Activated T-helper 17 cell treated with anti-CD3 and anti-CD28 coated beads, Interleukin-2, amount 50 U/mL, for 72 hours (primary cell): ENCODE measurements at regions not wholly inside any gene's neighbourhood (a gene's known extent, or its start where the extent isn't known, plus 50 kb on each side); places are given as distances from the start of the nearest gene placed in this dataset.

Experiments used
- ATAC-seq: fragments of 150-1000 bp; cut with Tn5 transposase; replicated peaks from 2 replicates; pipeline ENCODE4 v1.10.0; 2021; ENCODE audit warnings: mild to moderate bottlenecking, moderate library complexity
- H3K27ac Mint-ChIP-seq: one replicate; pipeline ENCODE4 v1.8.0; 2022; ENCODE audit warnings: mixed read lengths
- H3K27me3 Mint-ChIP-seq: one replicate; pipeline ENCODE4 v1.8.0; 2022; ENCODE audit warnings: mixed read lengths
- H3K36me3 Mint-ChIP-seq: one replicate; pipeline ENCODE4 v1.8.0; 2022; ENCODE audit warnings: low read depth, mild to moderate bottlenecking, mixed read lengths
- H3K4me1 Mint-ChIP-seq: one replicate; pipeline ENCODE4 v1.8.0; 2022; ENCODE audit warnings: mixed read lengths
- H3K4me3 Mint-ChIP-seq: one replicate; pipeline ENCODE4 v1.8.0; 2022; ENCODE audit warnings: mild to moderate bottlenecking, mixed read lengths
- H3K9me3 Mint-ChIP-seq: one replicate; pipeline ENCODE4 v1.8.0; 2022; ENCODE audit warnings: mixed read lengths

- H3K27me3 Mint-ChIP-seq, result peaks cover 22% of the 10 kb centered on the region
- no peak for ATAC-seq
- H3K9me3 Mint-ChIP-seq, result no peaks in the 10 kb centered on the region
- H3K27ac Mint-ChIP-seq, result no peak overlapping the region
- no peaks in the 10 kb centered on the region for H3K4me1 Mint-ChIP-seq
- H3K4me3 Mint-ChIP-seq, result no peak overlapping the region
- no peaks in the 10 kb centered on the region for H3K36me3 Mint-ChIP-seq
These were observed 101.9 kb downstream of the GGTLC2 start for GRCh38 chr22:22746061-22746962.

- no peaks in the 10 kb centered on the region for H3K36me3 Mint-ChIP-seq
- H3K27me3 Mint-ChIP-seq, result peaks cover 17% of the 10 kb centered on the region
- H3K27ac Mint-ChIP-seq, result no peak overlapping the region
- H3K4me1 Mint-ChIP-seq, result no peaks in the 10 kb centered on the region
- H3K4me3 Mint-ChIP-seq, result no peak overlapping the region
- H3K9me3 Mint-ChIP-seq, result no peaks in the 10 kb centered on the region
- ATAC-seq, result no peak
These were observed 102.8 kb downstream of the GGTLC2 start for GRCh38 chr22:22746963-22747933.

DNA sequence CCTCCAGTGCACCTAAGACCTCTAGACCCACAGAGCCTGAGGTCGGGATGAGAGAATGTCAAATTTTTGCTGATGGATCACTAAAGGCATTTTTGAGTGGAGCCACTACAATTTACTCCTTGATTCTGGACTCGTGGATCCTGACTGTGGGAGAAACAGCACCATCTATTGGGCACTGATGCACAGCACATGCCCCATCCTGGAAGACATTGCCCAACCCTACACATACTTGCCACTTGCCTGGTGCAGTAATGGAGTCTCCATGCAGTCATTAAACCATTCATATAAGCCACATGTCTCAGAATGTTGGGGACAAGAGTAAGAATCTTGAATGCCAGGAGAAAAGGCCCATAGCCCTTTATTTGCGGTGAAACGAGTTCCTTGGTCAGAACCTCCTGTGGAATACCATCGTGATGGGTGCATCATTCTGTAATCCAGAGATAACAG is 103.9 kb downstream of the GGTLC2 start:
- Mint-ChIP-seq H3K36me3 (no peaks in the 10 kb centered on the region), H3K4me1 (peaks cover 3% of the 10 kb centered on the region), H3K27me3 (peaks cover 7% of the 10 kb centered on the region), H3K4me3 (no peak overlapping the region), H3K9me3 (no peaks in the 10 kb centered on the region), H3K27ac (no peak overlapping the region)
- ATAC-seq, result peak; percentile 70

DNA sequence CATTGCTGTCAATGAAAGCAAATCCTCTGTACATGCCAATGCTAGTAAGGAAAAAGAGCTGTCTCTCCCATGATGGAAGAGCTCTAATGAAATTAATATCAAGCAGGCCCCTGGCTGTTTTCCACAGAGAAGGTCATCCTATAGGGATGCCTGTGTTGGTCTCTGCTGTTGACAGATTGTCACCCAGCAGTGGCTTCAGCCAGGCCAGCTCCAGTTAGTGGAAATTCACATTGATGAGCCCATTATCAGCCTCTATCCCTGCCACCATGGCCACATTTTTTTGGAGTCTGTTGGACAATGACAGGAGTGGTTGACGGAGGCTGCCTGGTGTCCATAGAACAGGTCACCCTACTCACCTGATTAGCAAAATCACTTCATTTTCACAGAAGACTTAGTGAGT is 104.3 kb downstream of the GGTLC2 start:
- peaks cover 8% of the 10 kb centered on the region for H3K4me1 Mint-ChIP-seq
- ATAC-seq, result no peak
- no peak overlapping the region for H3K27ac Mint-ChIP-seq
- peaks cover 3% of the 10 kb centered on the region for H3K27me3 Mint-ChIP-seq
- H3K9me3 Mint-ChIP-seq, result no peaks in the 10 kb centered on the region
- H3K4me3 Mint-ChIP-seq, result no peak overlapping the region
- H3K36me3 Mint-ChIP-seq, result no peaks in the 10 kb centered on the region

DNA sequence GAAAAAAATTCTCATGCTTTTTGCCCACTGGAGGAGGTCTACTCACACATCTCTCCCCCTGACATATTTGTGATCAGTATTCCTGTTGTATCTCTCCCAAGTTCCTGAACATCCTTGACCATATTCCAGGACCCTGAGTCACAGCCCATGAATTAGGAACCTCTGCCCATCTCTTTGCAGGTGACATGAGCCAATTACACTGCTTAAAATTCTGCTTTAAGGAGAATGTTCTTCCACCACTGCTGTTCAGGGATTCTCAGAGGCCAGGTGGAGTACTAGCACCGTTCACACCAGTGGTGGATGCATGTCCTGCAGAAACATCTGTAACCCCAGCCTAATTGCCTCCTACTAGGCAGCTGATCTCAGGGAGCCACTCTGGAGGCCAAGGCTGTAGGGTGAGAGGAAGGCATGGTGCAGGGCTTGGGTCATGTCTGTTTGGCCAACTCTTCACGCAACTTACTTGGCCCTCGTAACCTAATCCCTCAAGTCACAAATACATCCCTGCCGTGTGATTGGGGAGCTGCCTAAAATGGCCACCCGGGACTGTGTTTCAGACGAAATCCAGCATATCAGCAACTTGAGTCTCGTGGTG is 104.8 kb downstream of the GGTLC2 start:
- H3K4me3 Mint-ChIP-seq, result no peak overlapping the region
- H3K4me1 Mint-ChIP-seq, result peaks cover 13% of the 10 kb centered on the region
- H3K9me3 Mint-ChIP-seq, result no peaks in the 10 kb centered on the region
- ATAC-seq, result no peak
- no peak overlapping the region for H3K27ac Mint-ChIP-seq
- no peaks in the 10 kb centered on the region for H3K36me3 Mint-ChIP-seq
- no peaks in the 10 kb centered on the region for H3K27me3 Mint-ChIP-seq

DNA sequence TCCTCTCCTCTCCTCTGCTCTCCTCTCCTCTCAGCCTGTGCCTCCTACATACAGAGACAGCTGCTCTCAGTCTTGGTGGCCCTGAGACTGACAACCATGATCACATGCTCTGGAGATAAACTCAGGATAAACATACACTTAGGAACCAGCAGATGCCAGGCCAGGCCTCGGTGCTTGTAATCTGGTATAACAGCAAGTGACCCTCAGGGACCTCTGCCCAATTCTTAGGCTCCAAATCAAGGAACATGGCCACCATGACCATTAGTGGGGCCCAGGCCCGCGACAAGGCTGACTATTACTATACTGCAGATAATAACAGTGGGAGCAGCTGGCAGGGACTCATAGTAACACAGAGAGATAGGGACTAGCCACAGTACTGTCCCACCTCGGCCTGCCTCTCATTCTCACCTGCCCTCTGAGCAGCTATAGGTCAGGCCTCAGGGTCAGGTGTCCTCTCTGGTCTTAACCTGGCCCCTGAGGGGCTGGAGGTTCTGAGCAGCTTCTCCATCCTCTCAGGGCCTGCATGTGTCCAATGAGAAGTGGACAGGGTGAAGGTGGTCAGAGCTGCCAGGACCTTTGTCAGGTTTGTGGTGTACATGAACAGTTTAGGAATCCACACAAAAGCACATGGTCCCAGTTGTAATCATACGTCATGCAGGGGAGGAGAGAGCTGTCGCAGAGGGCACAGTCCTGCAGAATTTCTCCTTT is 106.1 kb downstream of the GGTLC2 start:
- Mint-ChIP-seq H3K27me3 (no peaks in the 10 kb centered on the region), H3K9me3 (no peaks in the 10 kb centered on the region), H3K4me3 (no peak overlapping the region), H3K4me1 (peaks cover 15% of the 10 kb centered on the region), H3K36me3 (no peaks in the 10 kb centered on the region), H3K27ac (no peak overlapping the region)
- no peak for ATAC-seq

DNA sequence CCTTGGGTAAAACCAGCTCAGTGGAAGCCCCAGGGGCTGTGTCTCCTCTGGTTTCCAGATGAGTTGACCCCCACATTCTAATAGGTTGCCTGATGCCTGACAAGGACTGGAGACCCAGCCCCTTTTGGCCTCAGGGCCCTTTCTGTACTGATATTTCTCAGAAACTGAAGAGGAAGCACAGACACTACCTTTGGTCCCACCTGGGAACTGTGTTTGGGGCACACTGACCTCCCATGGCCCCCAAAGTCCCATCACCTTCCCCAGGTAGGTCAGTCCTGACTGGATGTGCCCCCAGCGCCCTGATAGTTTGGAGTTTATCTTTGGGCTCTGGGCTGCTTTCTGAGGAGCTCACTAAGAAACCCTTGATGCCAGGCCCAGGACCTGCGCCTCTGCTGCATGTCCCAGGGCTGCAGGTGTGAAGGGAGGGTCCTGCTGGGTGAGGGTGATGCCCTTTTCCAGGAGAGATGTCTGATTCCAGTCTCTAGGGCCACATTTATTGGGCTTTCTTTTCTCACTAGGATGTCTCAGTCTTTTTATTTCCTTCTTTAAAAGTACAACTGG is 106.7 kb downstream of the GGTLC2 start:
- Mint-ChIP-seq H3K4me3 (no peak overlapping the region), H3K27ac (no peak overlapping the region), H3K9me3 (no peaks in the 10 kb centered on the region), H3K27me3 (no peaks in the 10 kb centered on the region), H3K4me1 (peaks cover 15% of the 10 kb centered on the region), H3K36me3 (no peaks in the 10 kb centered on the region)
- no peak for ATAC-seq

DNA sequence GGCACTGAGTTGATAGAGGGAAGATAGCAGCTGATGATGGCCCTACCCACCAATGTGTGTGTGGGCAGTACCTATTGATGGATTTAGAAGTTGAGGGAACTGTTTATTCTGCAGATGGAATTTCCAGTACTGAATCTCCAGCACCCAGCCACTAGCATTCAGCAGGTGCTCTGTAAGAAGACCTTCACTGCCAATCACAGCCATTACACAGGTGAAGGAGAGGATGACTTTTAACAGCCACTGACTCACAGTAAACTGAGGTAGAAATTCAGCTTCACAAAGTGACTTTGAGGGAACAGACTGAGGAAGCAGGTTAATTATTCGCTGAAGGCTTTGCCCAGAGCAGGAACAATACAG is 107.8 kb downstream of the GGTLC2 start:
- H3K36me3 Mint-ChIP-seq, result no peaks in the 10 kb centered on the region
- no peak overlapping the region for H3K4me3 Mint-ChIP-seq
- ATAC-seq, result no peak
- H3K9me3 Mint-ChIP-seq, result no peaks in the 10 kb centered on the region
- H3K27ac Mint-ChIP-seq, result no peak overlapping the region
- no peaks in the 10 kb centered on the region for H3K27me3 Mint-ChIP-seq
- peaks cover 15% of the 10 kb centered on the region for H3K4me1 Mint-ChIP-seq

- H3K4me1 Mint-ChIP-seq, result peaks cover 15% of the 10 kb centered on the region
- no peaks in the 10 kb centered on the region for H3K36me3 Mint-ChIP-seq
- H3K4me3 Mint-ChIP-seq, result no peak overlapping the region
- H3K9me3 Mint-ChIP-seq, result no peaks in the 10 kb centered on the region
- no peaks in the 10 kb centered on the region for H3K27me3 Mint-ChIP-seq
- ATAC-seq, result no peak
- peak overlapping the region; percentile 91 for H3K27ac Mint-ChIP-seq
These were observed 108.4 kb downstream of the GGTLC2 start for GRCh38 chr22:22752556-22753477.

DNA sequence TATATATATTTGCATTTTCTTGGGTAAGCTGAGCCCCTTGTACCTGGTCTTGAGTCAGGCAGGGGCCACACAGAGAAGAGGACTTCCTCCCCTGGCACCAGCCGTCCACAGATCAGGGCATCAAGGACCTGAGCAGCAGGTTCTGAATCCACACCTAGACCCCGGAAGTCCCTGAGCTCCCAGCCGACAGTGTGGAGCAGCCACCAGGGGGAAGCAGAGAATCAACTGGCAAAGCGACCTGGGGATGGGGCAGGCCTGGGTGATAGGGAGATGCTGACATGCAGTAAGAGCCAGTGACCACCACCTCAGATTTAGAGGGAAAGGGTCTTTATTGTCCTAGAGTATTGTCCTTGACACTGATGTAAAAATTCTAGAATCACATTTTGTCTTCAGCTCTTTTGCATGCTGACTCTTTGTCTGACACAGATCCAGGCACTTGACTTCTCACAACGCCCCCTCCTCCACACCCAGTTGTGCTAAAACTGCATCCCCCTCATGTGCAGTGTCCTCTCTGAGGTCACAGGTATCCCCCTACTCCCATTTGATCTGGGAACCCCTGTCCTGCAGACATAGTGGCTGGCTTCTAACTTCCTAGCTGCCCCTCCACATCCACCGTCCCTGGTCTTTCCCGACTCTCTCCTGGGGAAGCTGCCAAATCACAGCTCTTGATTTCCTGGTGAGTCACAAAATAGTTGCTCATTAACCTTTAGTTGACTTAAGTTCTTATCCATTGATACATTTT is 109.3 kb downstream of the GGTLC2 start:
- peak; percentile 96 for ATAC-seq
- Mint-ChIP-seq H3K9me3 (no peaks in the 10 kb centered on the region), H3K27ac (peak overlapping the region; percentile 91), H3K36me3 (no peaks in the 10 kb centered on the region), H3K4me1 (peaks cover 15% of the 10 kb centered on the region), H3K4me3 (no peak overlapping the region), H3K27me3 (no peaks in the 10 kb centered on the region)

DNA sequence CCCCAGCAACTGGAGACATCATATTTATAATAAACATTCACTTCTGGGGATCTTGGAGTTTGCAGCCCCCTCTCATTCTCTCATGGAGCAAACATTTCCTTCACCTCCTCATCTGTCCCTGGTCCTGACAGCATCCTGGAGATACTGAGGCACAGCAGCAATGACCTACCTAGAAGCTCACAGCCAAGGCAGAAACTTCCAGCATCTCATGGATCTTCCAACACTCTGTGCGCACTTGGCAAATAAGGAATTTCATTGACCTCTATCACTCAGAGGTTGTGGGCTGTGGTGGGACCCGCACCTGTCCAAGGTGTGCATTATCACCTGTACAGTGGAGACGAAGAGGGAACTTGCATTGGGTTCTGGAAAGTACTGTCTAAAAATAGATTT is 109.8 kb downstream of the GGTLC2 start:
- Mint-ChIP-seq H3K4me1 (peaks cover 15% of the 10 kb centered on the region), H3K27me3 (no peaks in the 10 kb centered on the region), H3K27ac (peak overlapping the region; percentile 52), H3K36me3 (no peaks in the 10 kb centered on the region), H3K9me3 (no peaks in the 10 kb centered on the region), H3K4me3 (no peak overlapping the region)
- ATAC-seq, result no peak

- H3K4me1 Mint-ChIP-seq, result peaks cover 15% of the 10 kb centered on the region
- H3K9me3 Mint-ChIP-seq, result no peaks in the 10 kb centered on the region
- H3K27ac Mint-ChIP-seq, result no peak overlapping the region
- H3K36me3 Mint-ChIP-seq, result no peaks in the 10 kb centered on the region
- H3K4me3 Mint-ChIP-seq, result no peak overlapping the region
- H3K27me3 Mint-ChIP-seq, result no peaks in the 10 kb centered on the region
- no peak for ATAC-seq
These were observed 110.8 kb downstream of the GGTLC2 start for GRCh38 chr22:22754961-22755777.
